Stimulated activated CD8-positive, alpha-beta memory T cell treated with anti-CD3 and anti-CD28 coated beads, Interleukin-15, amount 100 ng/mL, for 24 hours (primary cell): ENCODE measurements at regions not wholly inside any gene's neighbourhood (a gene's known extent, or its start where the extent isn't known, plus 50 kb on each side); places are given as distances from the start of the nearest gene placed in this dataset.

ENCODE experiments used
- DNase-seq: peaks from one replicate; pipeline ENCODE4 v3.0.0-alpha.2; 2020; ENCODE audit warnings: low read depth

DNA sequence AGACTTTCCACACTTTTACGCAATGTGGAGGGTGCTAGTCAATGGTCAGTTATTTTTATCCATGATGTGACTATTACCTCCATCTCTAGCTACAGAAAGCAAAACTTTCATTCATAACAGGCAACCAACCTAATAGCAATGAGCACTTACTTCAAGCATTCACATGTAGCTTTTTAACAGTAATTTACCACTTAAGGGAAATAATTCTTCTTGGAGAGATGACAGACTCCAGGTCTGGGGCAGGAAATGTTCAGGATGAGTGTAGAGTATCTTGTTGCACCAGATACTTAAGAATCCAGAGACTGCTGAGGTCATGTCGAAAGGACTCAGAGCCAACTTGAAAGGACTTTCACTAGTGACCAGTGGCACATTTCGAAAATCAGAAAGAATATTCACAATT, 347.6 kb downstream of the CHRM3 start:
- no peak for DNase-seq

DNA sequence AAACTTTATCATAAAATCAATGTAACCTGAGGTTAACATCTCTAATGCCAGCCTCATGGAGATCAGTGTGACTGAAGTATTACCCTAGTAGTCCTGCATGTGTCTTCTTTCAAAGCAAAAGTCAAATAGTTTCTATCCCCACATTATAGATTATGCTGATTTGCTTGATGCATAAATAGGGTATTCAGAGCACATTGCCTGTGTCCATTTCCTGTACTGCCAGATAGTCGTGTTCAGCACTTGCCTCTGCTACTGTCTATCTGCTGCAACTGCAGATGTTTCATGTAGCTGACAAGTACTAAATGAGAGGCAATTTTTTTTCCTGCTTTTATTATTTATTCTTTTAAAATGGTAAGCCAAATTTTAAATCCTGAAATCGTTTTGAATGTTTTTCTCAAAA, 348.7 kb downstream of the CHRM3 start:
- DNase-seq = no peak

DNA sequence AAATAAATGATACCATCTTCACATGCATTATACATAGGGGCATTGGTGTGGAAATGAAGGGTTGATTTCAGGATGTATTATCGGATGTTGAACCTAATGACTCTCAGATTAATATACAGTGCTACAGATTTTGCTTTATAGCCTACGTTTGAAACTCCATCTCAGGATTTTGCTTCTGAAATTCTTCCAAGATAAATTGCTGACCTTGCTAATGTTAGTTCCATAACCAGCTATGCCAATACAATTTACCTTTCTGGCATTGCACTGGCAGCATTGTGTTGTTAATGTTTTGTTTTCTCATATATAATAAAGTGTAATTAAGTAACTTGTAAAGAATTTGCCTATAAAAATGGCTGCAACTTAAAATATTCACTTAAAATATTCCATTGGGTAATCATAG, 350.1 kb downstream of the CHRM3 start:
- DNase-seq = no peak

GRCh38 chr1:239739375-239739774, 352.3 kb upstream of the FMN2 start:
- no peak for DNase-seq

- no peak for DNase-seq
These were observed 351.8 kb upstream of the FMN2 start for GRCh38 chr1:239739919-239740318.

- no peak for DNase-seq
These were observed 349.1 kb upstream of the FMN2 start for GRCh38 chr1:239742416-239743109.

- DNase-seq = no peak
These were observed 346.8 kb upstream of the FMN2 start for GRCh38 chr1:239744851-239745250.

DNA sequence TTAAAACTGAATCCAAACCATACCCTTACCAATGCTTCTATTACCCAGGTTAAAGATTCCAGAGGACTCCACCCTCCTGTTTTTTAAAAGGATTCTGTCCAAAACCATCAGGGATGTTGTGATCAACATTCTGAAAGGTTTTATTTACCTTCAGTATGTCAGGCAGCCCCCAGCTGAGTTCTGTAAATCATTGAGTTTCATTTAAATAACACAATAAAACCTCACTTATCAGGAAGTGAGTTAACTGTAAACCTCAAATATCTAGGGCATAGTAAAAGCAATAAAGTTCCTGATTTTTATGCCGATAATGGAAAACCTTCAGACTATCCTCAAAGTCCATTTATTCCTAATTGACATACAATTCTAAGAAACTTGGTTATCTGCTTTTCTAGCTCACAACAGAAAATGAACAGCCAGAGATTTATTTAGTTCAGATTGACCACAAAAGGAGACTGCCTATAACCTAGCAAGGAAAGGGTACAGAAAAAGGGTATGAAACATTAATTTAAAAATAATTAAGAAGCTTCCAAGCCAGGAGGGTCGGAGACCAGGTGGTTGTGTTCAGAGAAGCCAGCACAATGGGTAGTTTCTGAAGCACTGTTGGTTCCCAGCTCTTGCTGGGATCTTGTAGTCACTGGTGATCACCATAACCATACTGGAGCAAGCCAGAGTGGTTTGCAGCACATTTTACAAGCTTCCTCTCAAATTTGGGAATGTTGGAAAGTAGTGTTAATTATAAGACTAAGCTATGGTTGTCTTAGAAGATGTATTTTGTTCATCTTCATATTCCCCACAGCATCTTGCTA, 336.4 kb upstream of the FMN2 start:
- no peak for DNase-seq

DNA sequence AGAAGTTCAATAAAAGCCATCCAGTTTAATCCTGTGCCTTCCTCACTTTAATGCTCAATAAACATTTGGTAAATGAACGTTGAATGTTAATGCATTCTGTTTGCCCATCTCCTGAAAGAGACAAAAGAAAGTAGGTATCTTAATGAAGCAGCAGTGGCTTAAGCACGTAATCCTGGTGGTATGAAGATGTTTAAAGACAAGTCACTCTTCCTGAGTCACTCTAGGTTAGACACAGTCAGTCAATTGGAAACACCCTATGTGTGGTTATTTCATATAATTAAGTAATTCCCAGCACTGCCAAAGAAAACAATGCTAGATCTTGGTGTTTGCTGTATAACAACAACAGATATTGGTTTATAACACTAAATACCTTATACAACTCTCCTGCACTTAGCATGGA, 334.0 kb upstream of the FMN2 start:
- DNase-seq = no peak

- no peak for DNase-seq
These were observed 332.9 kb upstream of the FMN2 start for GRCh38 chr1:239758756-239759155.

GRCh38 chr1:239761509-239761908, 330.2 kb upstream of the FMN2 start:
- DNase-seq = no peak

DNA sequence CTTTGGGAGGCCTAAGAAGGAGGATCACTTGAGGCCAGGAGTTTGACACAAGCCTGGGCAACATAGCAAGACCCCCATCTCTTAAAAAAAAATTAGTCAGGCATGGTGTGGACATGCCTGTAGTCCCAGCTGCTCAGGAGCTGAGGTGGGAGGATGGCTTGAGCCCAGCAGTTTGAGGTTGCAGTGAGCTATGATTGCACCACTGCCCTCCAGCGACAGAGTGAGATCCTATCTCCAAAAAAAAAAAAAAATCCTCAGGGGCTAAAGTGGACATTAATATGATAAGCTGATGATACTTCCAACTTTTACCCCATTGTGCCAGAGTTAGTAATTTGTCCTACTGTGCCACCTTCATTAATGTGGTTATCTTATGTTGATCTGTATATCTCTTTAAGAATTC, 327.8 kb upstream of the FMN2 start:
- DNase-seq = no peak

- no peak for DNase-seq
These were observed 327.1 kb upstream of the FMN2 start for GRCh38 chr1:239764546-239764945.

DNA sequence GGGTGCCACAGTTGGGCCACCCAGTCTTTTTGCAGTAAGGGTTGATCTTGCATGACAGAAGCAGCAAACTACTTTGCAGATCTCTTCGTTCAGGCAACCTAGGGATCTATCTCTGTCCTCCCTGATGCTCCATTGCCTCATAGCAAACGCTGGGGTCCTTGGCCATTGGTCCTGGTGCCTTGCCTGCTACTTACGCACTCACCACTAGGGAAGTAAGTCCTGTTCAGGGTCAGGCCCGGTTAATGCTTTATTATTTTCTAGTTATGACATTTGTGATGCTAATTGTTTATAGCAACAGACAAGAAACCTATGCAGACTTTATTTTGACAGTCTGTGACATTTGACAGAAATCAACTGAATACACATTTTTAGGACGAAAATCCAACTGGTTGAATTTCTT, 326.5 kb upstream of the FMN2 start:
- no peak for DNase-seq

- DNase-seq = no peak
These were observed 320.1 kb upstream of the FMN2 start for GRCh38 chr1:239771550-239771949.

DNA sequence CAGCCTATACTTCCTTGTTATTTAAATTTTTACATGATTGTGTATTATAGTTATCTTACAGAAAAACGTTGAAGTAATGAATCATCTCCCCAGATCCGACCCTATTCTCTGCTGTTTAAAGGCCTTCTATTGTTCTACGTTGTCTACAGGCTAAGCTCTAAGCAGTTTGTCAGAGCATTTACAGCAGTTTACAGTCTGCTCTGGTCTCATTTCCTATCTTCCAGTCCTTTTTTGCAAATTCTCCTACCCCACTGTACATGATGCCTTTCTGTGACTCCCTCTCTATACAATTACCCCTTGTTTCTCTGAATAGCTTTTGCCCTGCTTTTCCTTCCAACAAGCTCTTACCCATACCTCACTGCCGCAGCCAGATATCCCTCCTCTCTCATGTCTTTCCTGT, 319.2 kb upstream of the FMN2 start:
- DNase-seq = no peak

- no peak for DNase-seq
These were observed 316.2 kb upstream of the FMN2 start for GRCh38 chr1:239775466-239775865.

- no peak for DNase-seq
These were observed 313.4 kb upstream of the FMN2 start for GRCh38 chr1:239778208-239778813.

DNA sequence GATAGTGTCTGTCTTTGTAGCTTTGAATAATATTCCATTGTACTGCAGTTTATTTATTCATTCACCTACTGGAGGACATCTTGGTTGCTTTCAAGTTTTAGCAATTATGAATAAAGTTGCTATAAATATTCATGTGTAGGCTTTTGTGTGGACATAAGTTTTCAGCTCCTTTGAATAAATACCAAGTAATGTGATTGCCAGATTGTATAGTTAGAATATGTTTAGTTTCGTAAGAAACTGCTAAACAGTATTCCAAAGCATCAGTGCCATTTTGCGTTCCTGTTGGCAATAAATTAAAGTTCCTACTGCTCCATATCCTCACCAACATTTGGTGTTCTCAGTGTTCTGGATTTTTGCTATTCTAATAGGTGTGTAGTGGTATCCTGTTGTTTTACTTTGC, 311.7 kb upstream of the FMN2 start:
- DNase-seq = no peak

GRCh38 chr1:239784896-239785295, 306.8 kb upstream of the FMN2 start:
- DNase-seq = no peak

DNA sequence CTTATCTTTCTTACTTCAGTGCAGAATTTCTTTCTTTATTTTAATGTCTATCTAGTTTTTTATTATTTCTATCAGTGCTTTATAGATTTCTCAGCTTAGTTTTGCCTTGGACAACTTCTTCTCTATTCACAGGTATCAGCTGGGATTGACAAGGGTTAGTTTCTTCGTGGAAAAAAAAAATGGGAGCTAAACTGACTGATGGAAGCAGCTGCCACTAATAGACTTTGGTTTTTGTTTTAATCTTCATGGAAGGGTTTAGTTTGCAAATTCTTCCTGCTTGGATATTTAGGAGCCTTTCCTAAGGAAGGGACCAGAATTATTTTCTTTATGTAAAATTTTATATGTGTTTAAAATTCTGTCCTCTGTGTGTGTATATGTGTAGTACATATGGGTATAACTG, 306.1 kb upstream of the FMN2 start:
- DNase-seq = no peak

DNA sequence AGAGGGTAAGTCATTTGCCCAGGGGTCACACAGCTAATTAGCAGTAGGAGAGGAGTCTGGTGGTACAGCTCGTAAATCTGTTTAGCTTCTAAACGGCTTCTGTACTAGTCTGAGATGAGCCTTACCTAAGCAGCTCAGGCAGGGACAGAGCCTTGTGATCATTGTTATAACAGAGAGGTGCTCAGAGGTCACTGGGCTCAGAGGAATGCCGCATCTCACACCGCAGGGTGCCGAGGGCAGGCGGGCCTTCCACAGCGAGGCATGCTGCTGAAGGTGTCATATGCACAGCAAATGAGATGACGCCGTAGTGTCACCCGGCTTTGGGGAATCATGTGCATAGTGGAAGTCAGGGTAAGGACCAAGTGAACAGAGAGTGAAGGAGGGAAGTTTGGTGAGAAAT, 305.2 kb upstream of the FMN2 start:
- no peak for DNase-seq

- DNase-seq = no peak
These were observed 299.5 kb upstream of the FMN2 start for GRCh38 chr1:239792157-239792556.
